ENCODE measurements at regions not wholly inside any gene's neighbourhood (a gene's known extent, or its start where the extent isn't known, plus 50 kb on each side); places are given as distances from the start of the nearest gene placed in this dataset.

DNA sequence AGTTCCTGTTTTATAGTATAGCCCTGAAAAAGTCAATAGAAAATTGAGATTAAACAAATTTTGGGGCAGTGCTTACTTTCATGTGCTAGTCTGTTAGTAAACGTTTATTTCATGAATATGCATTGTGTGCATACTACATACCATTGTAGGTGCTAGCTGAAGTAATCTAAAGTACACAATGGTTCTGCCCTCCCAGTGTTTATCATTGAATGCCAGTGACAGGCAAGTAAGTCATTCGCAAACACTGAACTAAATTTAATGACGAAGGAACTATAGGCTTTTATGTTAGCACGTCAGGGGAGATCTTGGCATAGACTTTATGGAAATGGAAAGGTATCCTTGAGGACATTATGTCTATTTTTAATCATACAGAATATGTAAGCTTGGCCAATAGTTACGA, 426.9 kb upstream of the EPHA5 start:
- TF ChIP-seq, protein P1, sequence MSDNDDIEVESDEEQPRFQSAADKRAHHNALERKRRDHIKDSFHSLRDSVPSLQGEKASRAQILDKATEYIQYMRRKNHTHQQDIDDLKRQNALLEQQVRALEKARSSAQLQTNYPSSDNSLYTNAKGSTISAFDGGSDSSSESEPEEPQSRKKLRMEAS (IDR thresholded peaks at IDR 0.05) = no peak
- TF ChIP-seq, protein P2, sequence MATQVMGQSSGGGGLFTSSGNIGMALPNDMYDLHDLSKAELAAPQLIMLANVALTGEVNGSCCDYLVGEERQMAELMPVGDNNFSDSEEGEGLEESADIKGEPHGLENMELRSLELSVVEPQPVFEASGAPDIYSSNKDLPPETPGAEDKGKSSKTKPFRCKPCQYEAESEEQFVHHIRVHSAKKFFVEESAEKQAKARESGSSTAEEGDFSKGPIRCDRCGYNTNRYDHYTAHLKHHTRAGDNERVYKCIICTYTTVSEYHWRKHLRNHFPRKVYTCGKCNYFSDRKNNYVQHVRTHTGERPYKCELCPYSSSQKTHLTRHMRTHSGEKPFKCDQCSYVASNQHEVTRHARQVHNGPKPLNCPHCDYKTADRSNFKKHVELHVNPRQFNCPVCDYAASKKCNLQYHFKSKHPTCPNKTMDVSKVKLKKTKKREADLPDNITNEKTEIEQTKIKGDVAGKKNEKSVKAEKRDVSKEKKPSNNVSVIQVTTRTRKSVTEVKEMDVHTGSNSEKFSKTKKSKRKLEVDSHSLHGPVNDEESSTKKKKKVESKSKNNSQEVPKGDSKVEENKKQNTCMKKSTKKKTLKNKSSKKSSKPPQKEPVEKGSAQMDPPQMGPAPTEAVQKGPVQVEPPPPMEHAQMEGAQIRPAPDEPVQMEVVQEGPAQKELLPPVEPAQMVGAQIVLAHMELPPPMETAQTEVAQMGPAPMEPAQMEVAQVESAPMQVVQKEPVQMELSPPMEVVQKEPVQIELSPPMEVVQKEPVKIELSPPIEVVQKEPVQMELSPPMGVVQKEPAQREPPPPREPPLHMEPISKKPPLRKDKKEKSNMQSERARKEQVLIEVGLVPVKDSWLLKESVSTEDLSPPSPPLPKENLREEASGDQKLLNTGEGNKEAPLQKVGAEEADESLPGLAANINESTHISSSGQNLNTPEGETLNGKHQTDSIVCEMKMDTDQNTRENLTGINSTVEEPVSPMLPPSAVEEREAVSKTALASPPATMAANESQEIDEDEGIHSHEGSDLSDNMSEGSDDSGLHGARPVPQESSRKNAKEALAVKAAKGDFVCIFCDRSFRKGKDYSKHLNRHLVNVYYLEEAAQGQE (IDR thresholded peaks at IDR 0.05; ENCODE audit: low read depth) = no peak
- TF ChIP-seq, protein P3, sequence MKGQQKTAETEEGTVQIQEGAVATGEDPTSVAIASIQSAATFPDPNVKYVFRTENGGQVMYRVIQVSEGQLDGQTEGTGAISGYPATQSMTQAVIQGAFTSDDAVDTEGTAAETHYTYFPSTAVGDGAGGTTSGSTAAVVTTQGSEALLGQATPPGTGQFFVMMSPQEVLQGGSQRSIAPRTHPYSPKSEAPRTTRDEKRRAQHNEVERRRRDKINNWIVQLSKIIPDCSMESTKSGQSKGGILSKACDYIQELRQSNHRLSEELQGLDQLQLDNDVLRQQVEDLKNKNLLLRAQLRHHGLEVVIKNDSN (IDR thresholded peaks at IDR 0.05) = no peak
- TF ChIP-seq ZBTB7A (IDR thresholded peaks at IDR 0.05; ENCODE audit: low read depth) = no peak
- no peak for TF ChIP-seq FOXM1 (IDR thresholded peaks at IDR 0.05; ENCODE audit: borderline replicate concordance, low read depth)
- no peak for TF ChIP-seq NFIC (IDR thresholded peaks at IDR 0.05)
- TF ChIP-seq TAF1 (IDR thresholded peaks at IDR 0.05; ENCODE audit: low read depth) = no peak
- TF ChIP-seq EP300 (IDR thresholded peaks at IDR 0.05; ENCODE audit: borderline replicate concordance) = no peak
- TF ChIP-seq TEAD4 (IDR thresholded peaks at IDR 0.05) = no peak
- TF ChIP-seq EGR1 (IDR thresholded peaks at IDR 0.05) = no peak
- TF ChIP-seq CEBPB (IDR thresholded peaks at IDR 0.05) = no peak
- TF ChIP-seq RAD21 (IDR thresholded peaks at IDR 0.05; ENCODE audit: low read depth) = no peak
- TF ChIP-seq CREB1 (IDR thresholded peaks at IDR 0.05; ENCODE audit: low read depth) = no peak
- TF ChIP-seq YY1 (IDR thresholded peaks at IDR 0.05; ENCODE audit: low read depth) = no peak
- no peak for TF ChIP-seq TCF12 (IDR thresholded peaks at IDR 0.05; ENCODE audit: low read depth)

DNA sequence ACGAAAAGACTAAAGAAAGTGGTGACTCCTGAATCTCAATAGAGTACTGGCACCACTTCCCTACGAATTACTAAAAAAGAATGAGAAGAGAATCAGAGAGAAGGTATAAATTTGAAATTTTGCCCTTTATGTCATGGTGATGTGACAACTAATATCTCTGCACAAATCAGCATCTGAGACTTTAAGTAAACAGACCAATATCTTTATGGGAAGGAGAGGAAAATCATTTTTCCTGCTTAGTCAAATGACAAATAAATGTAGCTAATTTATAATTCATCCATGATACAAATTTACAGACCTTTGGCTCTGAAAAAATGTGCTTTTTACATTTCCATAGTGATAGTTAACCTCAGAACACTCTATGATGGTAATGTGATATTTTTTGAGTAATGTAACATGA, 424.8 kb upstream of the EPHA5 start:
- TF ChIP-seq, protein P3 (IDR thresholded peaks at IDR 0.05) = no peak
- TF ChIP-seq TEAD4 (IDR thresholded peaks at IDR 0.05) (no peak), NFIC (IDR thresholded peaks at IDR 0.05) (no peak), FOXM1 (IDR thresholded peaks at IDR 0.05; ENCODE audit: borderline replicate concordance, low read depth) (no peak), RAD21 (IDR thresholded peaks at IDR 0.05; ENCODE audit: low read depth) (no peak), TAF1 (IDR thresholded peaks at IDR 0.05; ENCODE audit: low read depth) (no peak), YY1 (IDR thresholded peaks at IDR 0.05; ENCODE audit: low read depth) (no peak), TCF12 (IDR thresholded peaks at IDR 0.05; ENCODE audit: low read depth) (no peak), CEBPB (IDR thresholded peaks at IDR 0.05) (no peak)
- TF ChIP-seq, protein P2 (IDR thresholded peaks at IDR 0.05; ENCODE audit: low read depth) = no peak
- TF ChIP-seq, protein P1 (IDR thresholded peaks at IDR 0.05) = no peak

DNA sequence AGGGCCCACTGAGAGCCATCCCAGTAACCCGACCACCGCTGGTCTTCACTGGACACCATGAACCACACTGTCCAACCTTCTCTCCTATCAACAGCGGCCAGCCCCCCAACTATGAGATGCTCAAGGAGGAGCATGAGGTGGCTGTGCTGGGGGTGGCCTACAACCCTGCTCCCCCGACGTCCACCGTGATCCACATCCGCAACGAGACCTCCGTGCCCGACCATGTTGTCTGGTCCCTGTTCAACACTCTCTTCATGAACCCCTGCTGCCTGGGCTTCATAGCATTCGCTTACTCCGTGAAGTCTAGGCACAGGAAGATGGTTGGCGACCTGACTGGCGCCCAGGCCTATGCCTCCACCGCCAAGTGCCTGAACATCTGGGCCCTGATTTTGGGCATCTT, 423.8 kb upstream of the EPHA5 start:
- TF ChIP-seq FOXM1 (IDR thresholded peaks at IDR 0.05; ENCODE audit: borderline replicate concordance, low read depth) (no peak), CREB1 (IDR thresholded peaks at IDR 0.05; ENCODE audit: low read depth) (no peak), YY1 (IDR thresholded peaks at IDR 0.05; ENCODE audit: low read depth) (no peak), ZBTB7A (IDR thresholded peaks at IDR 0.05; ENCODE audit: low read depth) (no peak), TCF12 (IDR thresholded peaks at IDR 0.05; ENCODE audit: low read depth) (no peak), TEAD4 (IDR thresholded peaks at IDR 0.05) (no peak), RAD21 (IDR thresholded peaks at IDR 0.05; ENCODE audit: low read depth) (no peak), EP300 (IDR thresholded peaks at IDR 0.05; ENCODE audit: borderline replicate concordance) (no peak), TAF1 (IDR thresholded peaks at IDR 0.05; ENCODE audit: low read depth) (no peak), NFIC (IDR thresholded peaks at IDR 0.05) (no peak), CEBPB (IDR thresholded peaks at IDR 0.05) (no peak), EGR1 (IDR thresholded peaks at IDR 0.05) (no peak)
- TF ChIP-seq, protein P1 (IDR thresholded peaks at IDR 0.05) = no peak
- TF ChIP-seq, protein P3 (IDR thresholded peaks at IDR 0.05) = no peak
- TF ChIP-seq, protein P2 (IDR thresholded peaks at IDR 0.05; ENCODE audit: low read depth) = no peak

DNA sequence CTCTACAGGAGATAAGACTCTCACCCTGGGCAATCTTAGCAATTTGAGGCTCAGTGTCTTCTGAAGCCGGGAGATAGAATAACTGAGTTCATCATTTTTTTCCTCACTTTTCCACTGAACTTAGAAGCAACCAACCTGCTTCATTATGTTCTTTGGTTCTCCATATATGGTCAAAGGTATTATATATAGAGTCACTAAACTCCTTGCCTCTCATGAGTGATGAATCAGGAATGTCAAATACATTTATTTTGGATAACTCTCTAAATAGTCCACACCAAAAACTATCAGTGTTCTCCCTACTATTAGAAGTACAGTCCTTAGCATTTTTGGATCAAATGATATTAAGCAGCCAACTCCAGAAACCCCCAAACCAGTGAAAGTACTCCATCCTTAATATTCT, 421.5 kb upstream of the EPHA5 start:
- TF ChIP-seq ZBTB7A (IDR thresholded peaks at IDR 0.05; ENCODE audit: low read depth) (no peak), CEBPB (IDR thresholded peaks at IDR 0.05) (no peak), CREB1 (IDR thresholded peaks at IDR 0.05; ENCODE audit: low read depth) (no peak), TAF1 (IDR thresholded peaks at IDR 0.05; ENCODE audit: low read depth) (no peak), YY1 (IDR thresholded peaks at IDR 0.05; ENCODE audit: low read depth) (no peak), EP300 (IDR thresholded peaks at IDR 0.05; ENCODE audit: borderline replicate concordance) (no peak), EGR1 (IDR thresholded peaks at IDR 0.05) (no peak), TEAD4 (IDR thresholded peaks at IDR 0.05) (no peak), FOXM1 (IDR thresholded peaks at IDR 0.05; ENCODE audit: borderline replicate concordance, low read depth) (no peak), TCF12 (IDR thresholded peaks at IDR 0.05; ENCODE audit: low read depth) (no peak), NFIC (IDR thresholded peaks at IDR 0.05) (no peak)
- TF ChIP-seq, protein P1 (IDR thresholded peaks at IDR 0.05) = no peak
- TF ChIP-seq, protein P3 (IDR thresholded peaks at IDR 0.05) = no peak
